Middle frontal gyrus (tissue), 1 donor: ENCODE measurements at regions not wholly inside any gene's neighbourhood (a gene's known extent, or its start where the extent isn't known, plus 50 kb on each side); places are given as distances from the start of the nearest gene placed in this dataset.
"Not testable (repeated sequence)": the region's sequence is repeated elsewhere in the genome, so short reads cannot be mapped to it uniquely, and the experiment has no call there.

ENCODE experiments used
- DNase-seq: peaks from one replicate; pipeline ENCODE4 v3.0.0-alpha.2; 2015; ENCODE audit warnings: low spot score; ENCODE audit errors: extremely low spot score

GRCh38 chr6:115573861-115574260 is 486.8 kb downstream of the FRK start:
- DNase-seq: no peak

DNA sequence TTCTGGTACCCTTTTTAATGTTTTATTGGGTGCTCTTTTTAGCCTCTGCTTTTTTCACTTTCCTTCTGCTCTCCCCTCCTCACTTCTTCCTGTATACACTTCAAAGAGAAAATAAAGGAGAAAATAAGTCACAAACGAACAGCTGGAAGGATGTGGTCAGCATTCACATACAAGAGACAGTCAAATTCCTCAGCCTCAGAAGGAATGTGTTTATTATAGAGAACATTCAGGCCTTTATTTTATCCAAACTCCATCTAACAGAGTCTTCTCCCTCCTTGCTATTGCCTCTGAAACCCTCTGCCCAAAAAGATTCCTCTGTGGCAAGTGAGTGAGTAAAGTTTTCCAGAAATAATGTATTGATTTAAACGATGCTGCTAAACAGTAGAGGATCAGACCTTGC is 490.4 kb downstream of the FRK start:
- DNase-seq: no peak

DNA sequence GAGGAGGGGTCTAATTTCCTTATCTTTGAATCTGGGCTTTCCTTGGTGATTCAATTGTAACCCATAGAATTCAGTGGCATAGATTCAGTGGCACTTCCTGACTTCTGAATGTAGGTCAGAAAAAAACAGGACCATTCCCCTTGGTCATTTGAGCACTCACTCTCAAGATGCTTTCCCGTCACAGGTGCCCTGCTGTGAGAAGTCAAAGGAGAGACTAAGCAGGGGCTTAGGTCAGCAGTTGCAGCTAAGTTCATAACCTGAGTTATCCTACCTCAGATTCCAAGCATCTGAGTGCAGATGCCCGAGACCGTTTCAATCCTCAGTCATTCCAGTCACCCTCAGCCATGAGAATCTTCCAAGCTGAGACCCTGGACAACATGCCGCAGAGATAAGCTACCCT is 506.6 kb downstream of the FRK start:
- DNase-seq: no peak

GRCh38 chr6:115551527-115551926 is 509.2 kb downstream of the FRK start:
- peak; percentile 13 for DNase-seq

DNA sequence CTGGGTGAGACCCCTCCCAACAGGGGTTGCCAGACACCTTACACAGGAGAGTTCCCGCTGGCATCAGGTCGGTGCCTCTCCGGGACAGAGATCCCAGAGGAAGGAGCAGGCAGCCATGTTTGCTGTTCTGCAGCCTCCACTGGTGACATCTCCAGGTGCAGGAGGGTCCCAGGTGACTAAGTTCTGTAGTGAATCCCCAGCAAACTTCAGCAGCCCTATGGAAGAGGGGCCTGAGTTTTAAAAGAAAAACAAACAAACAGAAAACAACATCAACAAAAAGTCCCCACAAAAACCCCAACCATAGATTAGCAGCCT is 515.1 kb downstream of the FRK start:
- no peak for DNase-seq

DNA sequence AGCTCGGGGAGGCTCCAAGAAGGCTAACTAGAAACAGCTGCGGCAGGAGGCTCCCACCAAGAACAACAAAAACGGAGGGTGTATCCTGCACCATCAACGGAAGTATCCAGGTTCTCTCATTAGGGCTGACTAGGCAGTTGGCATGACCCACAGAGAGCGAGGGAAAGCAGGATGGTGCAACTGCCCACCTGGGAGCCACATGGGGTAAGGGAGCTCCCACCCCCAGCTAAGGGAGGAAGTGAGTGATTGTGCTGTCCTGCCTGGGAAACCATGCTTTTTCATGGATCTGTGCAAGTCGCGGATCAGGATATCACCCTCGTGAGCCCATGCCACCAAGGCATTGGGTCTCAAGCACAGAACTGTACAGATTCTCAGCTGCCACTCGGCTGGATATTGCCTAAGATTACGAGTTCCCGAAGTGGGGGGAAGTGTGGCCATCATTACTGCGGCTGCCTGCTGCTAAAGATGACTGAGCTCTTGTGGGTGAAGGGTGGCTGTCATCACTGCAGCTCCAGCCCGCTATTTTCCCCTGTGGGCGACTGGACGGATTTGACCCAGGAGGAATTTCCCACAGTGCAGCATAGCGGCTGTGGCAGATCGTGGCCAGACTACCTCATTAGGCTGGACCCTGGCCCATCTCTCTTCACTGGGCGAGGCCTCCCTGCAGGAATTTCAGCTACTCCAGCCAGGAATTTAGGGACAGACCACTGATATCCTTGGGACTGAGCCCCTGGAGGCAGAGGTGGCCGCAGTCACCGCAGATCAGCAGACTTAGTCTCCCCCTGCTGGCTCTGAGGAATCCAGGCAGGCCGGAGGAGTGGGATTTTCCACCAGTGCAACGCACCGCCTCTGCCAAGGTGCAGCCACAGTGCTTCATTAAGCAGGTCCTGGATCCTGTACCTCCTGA is 515.7 kb downstream of the FRK start:
- no peak for DNase-seq

- no peak for DNase-seq
Measured at GRCh38 chr6:115540077-115540869, 520.4 kb downstream of the FRK start.

GRCh38 chr6:115539531-115539930 is 521.2 kb downstream of the FRK start:
- DNase-seq: no peak

DNA sequence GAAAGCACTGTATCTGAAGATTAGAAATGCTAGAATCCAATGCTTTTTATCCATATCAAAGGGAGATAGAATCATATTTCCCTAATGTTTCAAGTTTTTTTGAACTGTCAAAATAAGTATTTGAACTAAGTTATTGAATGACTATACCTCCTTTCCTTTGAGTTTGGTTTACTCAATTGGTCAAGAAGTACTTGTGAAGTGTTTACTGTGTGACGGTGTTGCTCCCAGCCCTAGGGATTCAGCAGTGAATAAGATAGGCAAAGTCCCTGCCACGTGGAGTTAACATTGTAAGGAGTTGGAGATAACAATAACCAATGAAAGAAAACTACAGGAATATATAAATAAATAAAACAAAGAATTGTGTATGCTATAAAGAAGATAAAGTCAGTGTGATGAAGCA is 535.9 kb downstream of the FRK start:
- no peak for DNase-seq

- not testable (repeated sequence) for DNase-seq
Measured at GRCh38 chr6:115521747-115522146, 538.9 kb downstream of the FRK start.

- no peak for DNase-seq
Measured at GRCh38 chr6:115514656-115515055, 546.0 kb downstream of the FRK start.

GRCh38 chr6:115512923-115513322 is 547.8 kb downstream of the FRK start:
- no peak for DNase-seq

DNA sequence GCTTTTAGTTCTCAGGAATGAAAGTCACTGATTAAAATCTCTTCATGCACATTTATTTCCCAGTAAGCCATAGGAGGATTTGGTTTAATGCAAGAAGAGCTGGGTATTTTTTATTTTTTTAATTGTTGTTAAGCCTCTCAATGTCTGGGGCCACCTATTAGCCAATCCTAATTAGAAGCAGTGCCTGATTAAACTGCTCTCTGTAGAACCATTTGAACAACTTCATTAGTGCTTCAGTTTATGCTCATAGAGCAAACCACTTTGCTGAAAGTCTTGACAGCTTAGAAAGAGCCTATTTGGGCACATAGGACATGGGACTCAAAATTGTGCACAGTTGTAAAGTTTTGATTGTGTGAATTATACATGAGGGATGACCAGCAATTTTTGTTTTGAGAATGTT is 548.9 kb downstream of the FRK start:
- no peak for DNase-seq

- DNase-seq: not testable (repeated sequence)
Measured at GRCh38 chr6:115502432-115502831, 558.3 kb downstream of the FRK start.

GRCh38 chr6:115495184-115495583 is 565.5 kb downstream of the FRK start:
- DNase-seq: no peak

DNA sequence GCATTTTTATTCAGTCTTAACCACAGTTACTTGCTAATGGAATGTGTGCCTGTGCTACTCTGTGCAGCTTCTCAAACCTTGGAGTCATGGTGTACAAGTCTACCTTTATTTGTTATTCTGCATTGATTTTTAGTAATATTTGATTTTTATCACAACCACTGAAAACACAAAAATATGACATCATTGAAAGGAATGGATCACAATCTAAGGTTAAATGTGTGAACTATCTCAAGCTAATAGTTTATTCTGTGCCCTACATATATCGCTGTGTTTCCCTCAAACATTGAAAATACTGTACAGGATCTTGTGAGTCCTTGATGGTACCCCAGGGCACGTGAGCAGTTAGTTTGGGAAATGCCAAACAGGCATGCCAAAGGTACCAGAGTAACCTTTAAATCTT is 573.4 kb downstream of the FRK start:
- no peak for DNase-seq

- DNase-seq: no peak
Measured at GRCh38 chr6:115485400-115485799, 575.3 kb downstream of the FRK start.

DNA sequence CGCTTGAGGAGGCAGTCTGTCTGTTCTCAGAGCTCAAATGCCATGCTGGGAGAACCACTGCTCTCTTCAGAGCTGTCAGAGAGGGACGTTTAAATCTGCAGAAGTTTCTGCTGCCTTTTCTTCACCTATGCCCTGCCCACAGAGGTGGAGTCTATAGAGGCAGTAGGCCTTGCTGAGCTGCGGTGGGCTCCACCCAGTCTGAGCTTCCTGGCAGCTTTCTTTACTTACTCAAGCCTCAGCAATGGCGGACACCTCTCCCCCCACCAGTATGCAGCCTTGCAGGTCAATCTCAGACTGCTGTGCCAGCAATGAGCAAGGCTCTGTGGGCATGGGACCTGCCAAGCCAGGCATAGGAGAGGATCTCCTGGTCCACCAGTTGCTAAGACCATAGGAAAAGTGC is 580.1 kb downstream of the FRK start:
- DNase-seq: not testable (repeated sequence)

DNA sequence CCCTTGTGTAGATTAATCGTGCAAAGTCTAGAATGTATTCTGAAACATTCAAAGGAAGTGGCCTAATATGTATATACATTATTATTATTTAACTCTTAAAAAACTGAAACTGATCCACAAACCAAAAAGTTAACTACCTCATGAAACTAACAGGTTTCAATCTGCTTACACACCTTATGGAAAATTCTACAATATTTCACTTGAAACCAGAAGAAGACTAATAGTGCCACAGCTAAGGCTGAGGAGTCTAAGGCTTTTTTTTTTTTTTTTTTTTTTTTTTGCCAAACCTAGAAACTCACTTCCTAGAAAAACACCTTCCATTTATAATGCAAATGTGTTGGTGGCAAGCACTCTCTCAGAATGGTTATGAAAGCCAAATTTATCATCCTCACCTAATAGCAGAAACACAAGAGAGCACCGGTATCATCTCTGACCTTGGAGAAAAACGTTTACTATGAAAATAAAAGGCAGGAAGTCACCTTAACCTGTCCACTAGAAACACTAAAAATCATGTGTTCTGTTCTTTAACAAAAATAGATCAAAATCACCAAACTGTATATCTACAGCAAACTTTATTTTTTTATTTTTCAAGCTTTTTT is 586.1 kb downstream of the FRK start:
- no peak for DNase-seq

- no peak for DNase-seq
Measured at GRCh38 chr6:115468272-115469005, 592.3 kb downstream of the FRK start.

GRCh38 chr6:115467726-115468125 is 593.0 kb downstream of the FRK start:
- DNase-seq: no peak

DNA sequence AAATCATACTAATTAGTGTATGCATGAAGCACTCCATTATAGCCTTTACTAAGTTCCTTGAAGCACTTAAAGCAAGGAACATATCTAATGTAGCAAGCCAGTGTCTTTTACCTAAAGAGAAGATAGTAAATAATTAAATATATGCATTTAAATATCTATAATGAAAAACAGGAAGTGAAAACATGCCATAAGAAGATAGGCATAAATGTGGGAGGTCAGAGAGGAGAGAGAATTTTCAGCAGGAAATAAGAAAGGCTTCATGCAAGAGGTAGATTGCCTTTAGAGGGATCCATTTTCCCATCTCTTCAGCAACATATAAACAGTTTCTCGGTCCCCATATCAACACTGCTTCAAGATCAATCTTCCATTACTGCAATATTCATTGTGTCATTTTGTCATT is 599.8 kb downstream of the FRK start:
- DNase-seq: no peak
